WI38 (cell line): ENCODE measurements at regions not wholly inside any gene's neighbourhood (a gene's known extent, or its start where the extent isn't known, plus 50 kb on each side); places are given as distances from the start of the nearest gene placed in this dataset.

Experiments
- H3K4me3 ChIP-seq: 2 replicates; pipeline ENCODE4 v1.5.1; 2011; ENCODE audit warnings: low read depth, mild to moderate bottlenecking, control low read depth, low read length
- CTCF ChIP-seq: IDR thresholded peaks from 2 replicates; pipeline ENCODE4 v1.5.1; 2012; ENCODE audit warnings: low read depth, mild to moderate bottlenecking, control low read depth, low read length

- TF ChIP-seq CTCF = no peak
Observed at GRCh38 chr1:58917436-58917835, 133.6 kb upstream of the JUN start.

DNA sequence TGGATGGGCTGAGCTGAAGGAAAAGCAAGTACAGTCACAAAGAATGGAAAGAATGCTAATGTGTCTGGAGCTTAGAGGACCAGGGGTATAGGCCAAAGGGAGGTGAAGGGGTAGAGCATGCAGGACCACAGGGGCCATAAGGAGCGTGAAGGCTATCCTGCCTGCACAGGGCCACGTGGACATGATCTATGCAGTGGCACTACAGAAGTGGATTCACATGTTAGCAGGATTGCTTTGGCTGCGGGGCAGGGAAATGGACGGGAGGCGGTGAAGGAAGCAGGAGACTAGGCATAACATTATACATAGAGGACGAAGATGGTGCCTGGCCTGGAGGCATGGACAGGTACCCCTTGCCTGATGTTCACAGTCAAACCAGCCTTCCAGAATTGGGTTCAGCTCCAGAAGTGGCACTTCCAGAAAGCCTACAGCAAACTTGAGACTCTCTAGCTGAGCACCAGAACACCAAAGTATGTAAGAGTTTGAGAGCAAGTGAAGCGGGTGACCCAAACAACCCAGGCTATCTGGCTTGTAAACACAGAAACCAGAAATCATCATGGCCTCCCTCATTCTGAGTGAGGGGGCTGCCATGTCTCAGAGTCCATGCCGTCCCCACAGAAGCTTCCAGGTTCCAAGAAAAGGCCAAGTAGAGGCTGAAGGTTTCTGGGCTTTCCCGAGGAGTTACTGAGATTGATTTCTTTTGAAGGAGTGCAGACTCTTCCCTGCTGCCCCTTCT lies 135.5 kb upstream of the JUN start:
- H3K4me3 ChIP-seq = no peak overlapping the region
- no peak for TF ChIP-seq CTCF

More at GRCh38 chr1:58917436-58917835, 133.6 kb upstream of the JUN start:
- no peak overlapping the region for H3K4me3 ChIP-seq

GRCh38 chr1:58919959-58920321 lies 136.1 kb upstream of the JUN start:
- H3K4me3 ChIP-seq = no peak overlapping the region
- TF ChIP-seq CTCF = no peak

- TF ChIP-seq CTCF = no peak
- no peak overlapping the region for H3K4me3 ChIP-seq
Observed at GRCh38 chr1:58921342-58921741, 137.5 kb upstream of the JUN start.

DNA sequence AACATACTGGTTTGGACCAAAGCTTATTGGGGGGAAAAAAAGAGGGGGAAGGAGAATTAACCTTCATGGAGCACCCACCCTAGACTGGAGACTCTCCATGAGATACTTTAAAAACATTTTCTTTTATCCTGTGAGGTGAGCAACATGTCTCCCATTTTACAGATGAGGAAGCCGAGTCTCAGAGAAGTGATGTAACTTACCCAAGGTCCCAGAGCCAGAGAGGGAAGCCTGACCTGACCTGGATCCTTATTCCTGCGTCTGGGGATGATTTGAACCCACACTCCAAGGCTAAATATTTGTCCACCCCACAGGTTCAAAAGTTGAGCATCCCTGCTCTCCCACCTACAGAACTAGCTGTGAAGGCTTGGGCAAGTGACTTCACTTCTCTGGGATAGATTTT lies 137.9 kb upstream of the JUN start:
- TF ChIP-seq CTCF = no peak
- no peak overlapping the region for H3K4me3 ChIP-seq

DNA sequence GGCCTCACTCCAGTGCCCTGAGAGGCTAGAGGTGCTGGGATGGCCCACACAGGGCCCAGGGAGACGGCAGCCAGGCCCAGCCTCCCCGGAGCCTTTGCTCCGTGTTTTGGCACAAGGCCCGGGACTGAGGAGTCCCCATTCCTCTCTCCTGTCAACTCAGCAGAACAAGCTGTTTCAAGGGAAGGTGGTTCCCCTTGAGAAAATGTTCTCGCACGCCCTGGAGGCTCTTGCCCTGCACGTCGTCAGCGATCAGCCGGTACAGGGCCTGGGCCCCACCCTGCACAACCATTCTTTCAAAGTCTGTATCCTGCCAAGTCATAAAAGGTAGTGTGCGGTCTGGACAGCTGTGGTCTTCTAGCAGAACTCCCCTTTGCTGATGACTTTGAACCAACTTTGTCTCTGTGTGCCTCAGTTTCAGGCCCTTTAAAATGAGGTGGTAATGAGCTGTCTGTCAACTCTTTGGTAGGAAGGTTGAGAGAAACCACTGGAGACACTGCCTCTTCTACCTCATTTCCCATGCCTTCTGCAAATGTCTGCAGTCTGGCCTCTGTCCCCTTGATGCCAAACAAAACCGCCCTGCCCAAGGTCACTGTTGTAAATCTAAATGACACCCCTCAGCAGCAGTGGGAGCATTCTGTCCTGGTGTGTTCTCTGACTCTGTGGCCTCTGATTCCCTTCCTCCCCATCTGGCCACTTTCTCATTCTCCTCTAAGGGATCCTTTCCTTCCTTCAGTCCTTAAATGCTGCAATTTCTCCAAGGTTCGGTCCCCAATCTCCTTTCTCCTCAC lies 138.6 kb upstream of the JUN start:
- H3K4me3 ChIP-seq = no peak overlapping the region
- no peak for TF ChIP-seq CTCF

GRCh38 chr1:58923090-58923470 lies 139.2 kb upstream of the JUN start:
- no peak for TF ChIP-seq CTCF
- H3K4me3 ChIP-seq = no peak overlapping the region
